GM12874 (cell line): ENCODE measurements at regions not wholly inside any gene's neighbourhood (a gene's known extent, or its start where the extent isn't known, plus 50 kb on each side); places are given as distances from the start of the nearest gene placed in this dataset.

ENCODE experiments used
- CTCF ChIP-seq: IDR thresholded peaks from 2 replicates; pipeline ENCODE4 v1.5.1; 2011; ENCODE audit warnings: low read depth, mild to moderate bottlenecking, control low read depth, low read length, moderate library complexity; ENCODE audit not compliant: insufficient read depth

DNA sequence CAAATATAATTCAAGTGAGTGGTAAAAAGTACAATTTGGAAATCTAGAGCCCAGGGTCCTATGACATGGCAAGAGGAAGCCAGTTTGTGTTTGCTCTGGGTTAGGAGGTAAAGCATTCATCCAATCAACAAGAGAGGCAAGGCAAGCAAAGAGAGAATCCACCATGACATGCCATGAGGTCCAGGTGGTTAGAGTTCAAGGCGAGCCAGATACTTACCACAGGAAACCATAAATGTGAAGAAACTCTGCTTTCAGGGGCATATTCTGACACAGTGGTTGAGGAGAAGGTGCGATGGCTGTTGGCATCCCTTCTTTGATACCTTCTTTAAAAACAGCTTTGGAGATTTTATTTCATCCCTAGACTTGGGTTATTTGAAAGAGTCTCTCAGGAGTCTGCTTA, 193.8 kb upstream of the MAN1A1 start:
- TF ChIP-seq CTCF: no peak

DNA sequence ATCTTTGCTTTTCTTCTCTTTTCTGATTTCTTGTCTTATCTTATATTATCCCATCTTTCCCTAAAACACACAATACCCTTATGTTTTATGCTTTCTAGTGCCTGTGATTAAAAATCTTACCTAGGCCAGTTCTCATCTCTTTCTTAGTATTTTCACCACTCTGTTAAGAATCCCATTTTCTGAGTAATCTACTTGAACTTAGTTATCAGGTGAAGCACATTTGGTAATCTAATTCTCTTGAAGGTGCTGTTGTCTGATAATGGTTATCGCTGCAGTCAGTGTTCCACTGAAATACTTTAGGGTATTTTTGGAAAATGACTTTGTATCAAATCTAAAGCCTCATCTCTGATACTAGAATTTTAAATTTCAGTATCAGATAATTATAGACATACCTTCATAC, 192.5 kb upstream of the MAN1A1 start:
- TF ChIP-seq CTCF: no peak

GRCh38 chr6:119541132-119541905, 191.8 kb upstream of the MAN1A1 start:
- no peak for TF ChIP-seq CTCF

DNA sequence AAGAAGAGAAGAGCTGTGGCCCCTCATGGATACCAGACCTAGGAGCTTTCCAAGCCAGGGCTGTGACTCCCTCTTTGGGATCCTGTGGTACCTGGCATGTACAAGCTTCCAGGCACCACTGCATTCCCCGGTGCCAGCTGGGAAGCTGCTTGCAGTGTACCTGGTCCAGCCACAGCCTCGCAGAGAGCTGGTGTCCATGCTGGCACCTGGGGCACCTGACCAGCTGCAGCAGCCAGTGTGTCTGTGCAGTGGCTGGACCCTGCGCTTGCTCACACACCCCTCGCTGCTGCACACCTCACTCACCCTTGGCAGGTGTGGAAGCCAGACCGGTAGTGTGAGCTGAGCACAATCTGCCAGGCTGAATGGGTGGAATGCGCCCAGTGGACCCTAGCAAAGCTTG, 190.9 kb upstream of the MAN1A1 start:
- no peak for TF ChIP-seq CTCF

GRCh38 chr6:119539066-119539746, 189.6 kb upstream of the MAN1A1 start:
- TF ChIP-seq CTCF: no peak

DNA sequence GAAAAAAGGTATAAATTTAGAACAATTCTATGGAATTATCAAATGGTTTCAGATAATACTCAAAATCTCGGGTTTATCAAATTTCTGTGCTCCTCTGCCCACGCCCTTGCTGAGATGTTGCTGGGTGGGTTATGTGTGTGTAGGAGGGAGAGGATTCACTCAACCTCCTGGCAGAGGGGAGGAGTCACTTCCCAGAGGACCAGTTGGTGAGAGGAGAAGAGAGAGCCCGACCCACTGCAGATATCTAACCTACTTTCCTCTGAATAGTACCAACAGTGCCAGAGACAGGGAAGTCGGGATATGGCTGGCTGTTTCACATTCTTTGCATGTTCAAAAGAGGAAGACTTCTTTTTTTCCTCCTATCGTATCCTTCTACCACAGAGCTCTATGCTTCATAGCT, 187.1 kb upstream of the MAN1A1 start:
- no peak for TF ChIP-seq CTCF

GRCh38 chr6:119535332-119535731, 185.8 kb upstream of the MAN1A1 start:
- TF ChIP-seq CTCF: no peak
